ENCODE measurements at regions not wholly inside any gene's neighbourhood (a gene's known extent, or its start where the extent isn't known, plus 50 kb on each side); places are given as distances from the start of the nearest gene placed in this dataset.

GRCh38 chr2:23041443-23041842, 343.5 kb upstream of the KLHL29 start:
- Histone ChIP-seq H3K36me3 (no peaks in the 10 kb centered on the region), H3K27ac (no peak overlapping the region), H3K4me3 (no peak overlapping the region), H3K4me1 (no peaks in the 10 kb centered on the region), H3K27me3 (no peaks in the 10 kb centered on the region), H3K9me3 (no peaks in the 10 kb centered on the region)
- intact Hi-C loops (cut with DNase I; ENCODE audit: low total_unique reads): no loop called here
- WGBS, 5 donors: 0 to 26% (median 15%) methylated on average over 1 of the region's 1 CpG; no CpG with 5 or more reads in 1 of the 5 donors
- TF ChIP-seq CTCF (IDR thresholded peaks at IDR 0.05): no peak
- no peak for TF ChIP-seq POLR2A (IDR thresholded peaks at IDR 0.05)
- no peak for TF ChIP-seq EP300 (IDR thresholded peaks at IDR 0.05)
- no peak for TF ChIP-seq POLR2AphosphoS5 (IDR thresholded peaks at IDR 0.05)
- DNase-seq: no peak

DNA sequence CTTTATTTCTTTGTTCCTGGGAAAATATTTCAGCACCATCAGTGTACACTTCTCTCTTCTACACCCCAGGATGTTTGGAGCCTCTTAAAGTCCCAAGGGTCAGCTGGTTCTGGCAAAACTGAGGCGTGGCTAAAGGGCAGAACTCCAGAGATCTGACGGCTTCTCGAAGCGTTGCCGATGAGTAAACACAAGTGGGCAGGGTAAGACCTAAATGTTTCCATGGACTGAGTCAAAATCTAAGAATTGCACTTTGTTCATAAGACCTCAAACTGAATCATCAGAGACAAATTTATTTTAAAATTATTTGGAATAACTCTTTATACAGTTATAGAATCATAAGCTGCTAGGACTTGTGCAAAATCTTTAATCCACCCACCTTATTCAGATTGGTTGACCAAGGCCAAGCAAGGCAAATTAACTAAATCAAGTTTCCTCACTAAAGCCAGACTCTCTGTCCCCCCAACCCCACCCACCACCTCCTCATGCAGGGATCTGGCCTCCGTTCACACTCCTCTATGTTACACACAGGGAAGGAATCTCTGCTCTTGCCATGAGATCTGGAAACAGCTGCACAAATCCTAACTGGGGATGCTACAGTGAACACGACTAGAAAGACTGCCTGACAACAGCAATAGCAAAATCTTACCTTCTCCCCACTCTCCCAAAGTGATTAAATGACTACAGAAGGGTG, 342.6 kb upstream of the KLHL29 start:
- H3K27me3 ChIP-seq: no peaks in the 10 kb centered on the region
- no peaks in the 10 kb centered on the region for H3K9me3 ChIP-seq
- peak in 1 of 2 donors; percentile 64 for DNase-seq
- no peaks in the 10 kb centered on the region for H3K4me1 ChIP-seq
- H3K36me3 ChIP-seq: no peaks in the 10 kb centered on the region
- H3K4me3 ChIP-seq: no peak overlapping the region
- TF ChIP-seq EP300 (IDR thresholded peaks at IDR 0.05) (no peak), POLR2A (IDR thresholded peaks at IDR 0.05) (no peak), POLR2AphosphoS5 (IDR thresholded peaks at IDR 0.05) (no peak), CTCF (IDR thresholded peaks at IDR 0.05) (no peak)
- intact Hi-C loops (cut with DNase I; ENCODE audit: low total_unique reads): no loop called here
- H3K27ac ChIP-seq: peak overlapping the region in 2 of 5 donors; percentile 9 to 20
- 29 to 40% (median 32%) methylated on average over 7 of the region's 7 CpGs for WGBS, 5 donors

DNA sequence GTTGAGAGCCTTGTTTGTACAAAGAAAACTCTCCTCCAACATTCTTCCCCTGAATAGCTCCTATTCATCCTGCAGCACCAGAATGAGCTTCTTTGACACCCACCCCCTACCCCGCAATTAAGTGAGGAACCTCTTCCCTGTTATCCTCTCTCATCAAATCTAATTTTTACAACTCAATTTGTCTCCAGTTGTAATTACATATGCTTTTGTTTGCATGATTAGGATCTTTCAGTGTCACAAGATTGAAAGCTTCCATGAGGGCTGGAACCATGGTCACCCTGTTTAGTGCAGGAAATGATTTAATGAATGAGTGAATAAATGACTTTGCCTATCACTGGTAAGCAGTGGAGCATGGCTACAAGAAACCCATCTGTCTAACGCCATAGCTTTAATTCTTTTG, 334.6 kb upstream of the KLHL29 start:
- intact Hi-C loops (cut with DNase I; ENCODE audit: low total_unique reads): no loop called here
- H3K4me3 ChIP-seq: no peak overlapping the region
- WGBS, 5 donors: 80 to 91% (median 85%) methylated on average over 2 of the region's 2 CpGs
- H3K27me3 ChIP-seq: no peaks in the 10 kb centered on the region
- TF ChIP-seq POLR2A (IDR thresholded peaks at IDR 0.05): no peak
- no peak for TF ChIP-seq EP300 (IDR thresholded peaks at IDR 0.05)
- TF ChIP-seq CTCF (IDR thresholded peaks at IDR 0.05): no peak
- TF ChIP-seq POLR2AphosphoS5 (IDR thresholded peaks at IDR 0.05): no peak
- H3K27ac ChIP-seq: no peak overlapping the region
- no peaks in the 10 kb centered on the region for H3K4me1 ChIP-seq
- H3K36me3 ChIP-seq: no peaks in the 10 kb centered on the region
- DNase-seq: no peak
- H3K9me3 ChIP-seq: no peaks in the 10 kb centered on the region

DNA sequence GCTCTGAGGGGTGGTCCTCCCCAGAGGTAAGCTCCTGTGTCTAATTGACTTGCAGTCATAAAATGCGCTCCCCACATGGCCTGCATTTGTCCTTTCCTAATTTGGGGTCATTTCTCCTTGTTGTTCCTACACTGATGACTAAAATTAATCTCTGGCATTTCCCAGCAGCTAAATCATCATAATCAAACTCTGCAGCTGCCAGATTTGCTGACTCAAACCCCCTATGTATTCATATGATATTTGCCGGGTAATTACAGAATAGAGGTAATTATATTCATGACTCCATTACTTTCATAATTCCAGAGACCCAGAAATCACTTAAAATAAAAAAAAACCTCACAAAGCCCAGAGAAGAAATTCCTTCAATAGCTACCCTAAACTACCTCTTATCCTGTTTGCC, 331.4 kb upstream of the KLHL29 start:
- WGBS, 5 donors: 74 to 92% (median 89%) methylated on average over 2 of the region's 2 CpGs
- no peak overlapping the region for H3K4me3 ChIP-seq

More for the DNA sequence above, 331.4 kb upstream of the KLHL29 start:
- H3K27ac ChIP-seq: no peak overlapping the region
- TF ChIP-seq CTCF (IDR thresholded peaks at IDR 0.05) (no peak), EP300 (IDR thresholded peaks at IDR 0.05) (no peak), POLR2AphosphoS5 (IDR thresholded peaks at IDR 0.05) (no peak), POLR2A (IDR thresholded peaks at IDR 0.05) (no peak)
- intact Hi-C loops (cut with DNase I; ENCODE audit: low total_unique reads): no loop called here
- H3K4me1 ChIP-seq: no peaks in the 10 kb centered on the region
- no peak for DNase-seq
- H3K27me3 ChIP-seq: no peaks in the 10 kb centered on the region
- no peaks in the 10 kb centered on the region for H3K36me3 ChIP-seq
- H3K9me3 ChIP-seq: no peaks in the 10 kb centered on the region
